ENCODE measurements at regions not wholly inside any gene's neighbourhood (a gene's known extent, or its start where the extent isn't known, plus 50 kb on each side); places are given as distances from the start of the nearest gene placed in this dataset.

GRCh38 chr2:83747141-83747540 lies 711.9 kb downstream of the SUCLG1 start:
- no peak for DNase-seq

- no peak for DNase-seq
Observed at GRCh38 chr2:83744855-83745254, 714.2 kb downstream of the SUCLG1 start.

- peak; percentile 60 for DNase-seq
Observed at GRCh38 chr2:83742117-83742782, 716.8 kb downstream of the SUCLG1 start.

- no peak for DNase-seq
Observed at GRCh38 chr2:83730223-83730622, 728.9 kb downstream of the SUCLG1 start.

GRCh38 chr2:83725735-83726134 lies 733.3 kb downstream of the SUCLG1 start:
- DNase-seq, result no peak

GRCh38 chr2:83705146-83705545 lies 753.9 kb downstream of the SUCLG1 start:
- no peak for DNase-seq

- no peak for DNase-seq
Observed at GRCh38 chr2:83703598-83703997, 755.5 kb downstream of the SUCLG1 start.

GRCh38 chr2:83696838-83697237 lies 762.2 kb downstream of the SUCLG1 start:
- DNase-seq, result no peak

- no peak for DNase-seq
Observed at GRCh38 chr2:83695530-83695929, 763.5 kb downstream of the SUCLG1 start.

GRCh38 chr2:83695037-83695436 lies 764.0 kb downstream of the SUCLG1 start:
- DNase-seq, result no peak

- no peak for DNase-seq
Observed at GRCh38 chr2:83689402-83689801, 769.7 kb downstream of the SUCLG1 start.

- DNase-seq, result no peak
Observed at GRCh38 chr2:83686863-83687262, 772.2 kb downstream of the SUCLG1 start.

- DNase-seq, result no peak
Observed at GRCh38 chr2:83674050-83674449, 785.0 kb downstream of the SUCLG1 start.

GRCh38 chr2:83665894-83666293 lies 793.2 kb downstream of the SUCLG1 start:
- no peak for DNase-seq

- DNase-seq, result no peak
Observed at GRCh38 chr2:83665154-83665553, 793.9 kb downstream of the SUCLG1 start.

- DNase-seq, result no peak
Observed at GRCh38 chr2:83661711-83662110, 797.4 kb downstream of the SUCLG1 start.

- no peak for DNase-seq
Observed at GRCh38 chr2:83654091-83654611, 804.9 kb downstream of the SUCLG1 start.

GRCh38 chr2:83650898-83651297 lies 808.2 kb downstream of the SUCLG1 start:
- no peak for DNase-seq

- DNase-seq, result no peak
Observed at GRCh38 chr2:83650161-83650560, 808.9 kb downstream of the SUCLG1 start.

- no peak for DNase-seq
Observed at GRCh38 chr2:83640506-83640905, 818.6 kb downstream of the SUCLG1 start.

- no peak for DNase-seq
Observed at GRCh38 chr2:83633423-83633822, 825.7 kb downstream of the SUCLG1 start.

GRCh38 chr2:83630351-83630750 lies 828.7 kb downstream of the SUCLG1 start:
- no peak for DNase-seq

- no peak for DNase-seq
Observed at GRCh38 chr2:83615511-83615910, 843.6 kb downstream of the SUCLG1 start.

GRCh38 chr2:83613178-83613577 lies 845.9 kb downstream of the SUCLG1 start:
- no peak for DNase-seq

GRCh38 chr2:83602753-83603152 lies 856.3 kb downstream of the SUCLG1 start:
- DNase-seq, result no peak
